ENCODE measurements at regions not wholly inside any gene's neighbourhood (a gene's known extent, or its start where the extent isn't known, plus 50 kb on each side); places are given as distances from the start of the nearest gene placed in this dataset.

GRCh38 chr3:67863869-67864268 lies 209.5 kb upstream of the SUCLG2 start:
- no peaks in the 10 kb centered on the region for H3K36me3 ChIP-seq
- TF ChIP-seq Cebpa-rat (IDR thresholded peaks at IDR 0.05) = no peak
- no peaks in the 10 kb centered on the region for H3K27me3 ChIP-seq
- H3K4me3 ChIP-seq = no peak overlapping the region
- no peak overlapping the region for H3K4me2 ChIP-seq
- H3K9me3 ChIP-seq (replicated peaks in 1 of 11) = peaks cover 0 to 30% (median 21%) of the 10 kb centered on the region in 11 experiments; a peak in 19 of 22 replicates
- no peak overlapping the region for H3K27ac ChIP-seq
- no peak overlapping the region for H3K9ac ChIP-seq
- H4K20me1 ChIP-seq = no peaks in the 10 kb centered on the region
- H3K4me1 ChIP-seq = peaks cover 3 to 8% (median 6%) of the 10 kb centered on the region in 10 experiments; a peak in 18 of 20 replicates

DNA sequence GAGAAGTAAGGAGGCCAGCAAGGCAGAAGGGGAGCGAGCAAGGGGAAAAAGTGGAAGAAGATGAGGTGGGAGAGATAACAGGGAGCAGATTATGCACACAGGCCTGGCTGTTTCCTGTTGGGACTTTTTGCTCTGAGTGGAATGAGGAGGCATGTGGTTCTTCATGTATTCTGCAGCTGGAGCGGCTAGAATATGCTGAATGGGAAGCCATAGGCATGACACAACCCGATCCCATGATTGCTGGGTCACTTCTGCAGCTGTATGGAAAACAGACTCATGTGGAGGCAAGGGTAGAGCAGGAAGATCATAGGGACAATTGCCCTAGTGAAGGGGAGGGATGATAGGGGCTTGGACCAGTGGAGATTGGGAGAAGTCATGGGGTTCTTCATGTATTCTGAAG lies 206.0 kb upstream of the SUCLG2 start:
- Histone ChIP-seq H3K36me3 (no peaks in the 10 kb centered on the region), H3K4me1 (peaks cover 13 to 23% (median 18%) of the 10 kb centered on the region in 10 experiments), H3K9ac (no peak overlapping the region), H3K9me3 (replicated peaks in 1 of 11) (peaks cover 0 to 21% (median 9%) of the 10 kb centered on the region in 11 experiments; a peak in 17 of 22 replicates), H3K4me2 (no peak overlapping the region), H3K27me3 (no peaks in the 10 kb centered on the region), H3K27ac (0 out of 22 replicates have a peak overlapping the region, but pooled peaks of 1 of the 11 experiments have one; percentile 19), H3K4me3 (no peak overlapping the region), H4K20me1 (no peaks in the 10 kb centered on the region)
- no peak for TF ChIP-seq Cebpa-rat (IDR thresholded peaks at IDR 0.05)

DNA sequence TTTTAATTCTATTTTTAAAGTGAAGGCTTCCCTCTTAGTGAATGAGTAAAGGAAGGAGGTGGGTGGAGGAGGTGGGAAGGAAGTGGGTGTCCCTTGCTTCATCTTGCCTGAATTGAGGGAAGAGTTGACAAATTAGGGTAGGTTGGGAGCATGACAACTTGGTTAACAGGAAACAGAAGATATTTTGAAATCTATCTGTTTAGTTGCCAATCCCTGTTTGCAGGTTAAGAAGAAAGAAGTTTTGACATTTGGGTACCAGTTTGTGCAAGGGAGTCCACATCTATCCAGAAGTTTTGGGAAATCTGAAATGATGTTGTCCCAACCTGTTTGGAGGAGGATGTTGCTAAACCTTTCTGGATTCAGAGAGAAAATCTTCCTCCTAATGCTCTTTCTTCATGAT lies 204.1 kb upstream of the SUCLG2 start:
- TF ChIP-seq Cebpa-rat (IDR thresholded peaks at IDR 0.05) = peak in 7 of 11 experiments; percentile 21 to 77 (median 61); a peak in 8 of 22 replicates
- no peaks in the 10 kb centered on the region for H3K27me3 ChIP-seq

DNA sequence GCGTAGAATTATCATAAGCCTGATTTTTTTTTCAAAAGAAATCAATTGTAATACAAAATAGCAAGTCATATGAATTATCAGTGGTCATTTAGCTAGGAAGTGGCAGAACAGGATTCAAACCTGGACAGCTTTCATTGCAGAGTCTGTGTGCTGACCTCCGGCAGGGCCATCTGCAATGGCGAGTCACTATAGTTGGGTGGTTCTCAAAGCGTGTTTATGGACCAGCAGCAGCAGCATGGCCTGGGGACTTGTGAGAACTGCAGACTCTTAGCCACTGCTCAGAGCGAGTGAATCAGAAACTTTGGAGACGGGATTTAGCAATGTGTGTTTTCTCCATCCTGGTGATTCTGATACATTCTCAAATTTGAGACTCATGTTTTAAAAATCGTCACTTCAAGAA lies 202.3 kb upstream of the SUCLG2 start:
- no peaks in the 10 kb centered on the region for H4K20me1 ChIP-seq
- no peak overlapping the region for H3K9ac ChIP-seq
- H3K27me3 ChIP-seq = no peaks in the 10 kb centered on the region
- peaks cover 13 to 23% (median 18%) of the 10 kb centered on the region in 10 experiments for H3K4me1 ChIP-seq
- TF ChIP-seq Cebpa-rat (IDR thresholded peaks at IDR 0.05) = no peak
- H3K4me2 ChIP-seq = no peak overlapping the region
- no peak overlapping the region for H3K4me3 ChIP-seq
- H3K9me3 ChIP-seq (replicated peaks in 1 of 11) = peaks cover 0 to 31% (median 12%) of the 10 kb centered on the region in 11 experiments; a peak in 17 of 22 replicates
- no peak overlapping the region for H3K27ac ChIP-seq
- H3K36me3 ChIP-seq = no peaks in the 10 kb centered on the region

More for the DNA sequence above, 204.1 kb upstream of the SUCLG2 start:
- Histone ChIP-seq H3K4me3 (no peak overlapping the region), H4K20me1 (no peaks in the 10 kb centered on the region), H3K27ac (peak overlapping the region in 9 of 11 experiments; percentile 32 to 71 (median 64); a peak in 17 of 22 replicates), H3K4me1 (peaks cover 13 to 23% (median 18%) of the 10 kb centered on the region in 10 experiments), H3K36me3 (no peaks in the 10 kb centered on the region), H3K4me2 (peak overlapping the region; percentile 14 to 64 (median 57)), H3K9me3 (replicated peaks in 1 of 11) (peaks cover 0 to 21% (median 9%) of the 10 kb centered on the region in 11 experiments; a peak in 16 of 22 replicates), H3K9ac (no peak overlapping the region)

- no peak overlapping the region for H3K4me3 ChIP-seq
- no peaks in the 10 kb centered on the region for H3K27me3 ChIP-seq
- H3K4me1 ChIP-seq = peaks cover 13 to 22% (median 18%) of the 10 kb centered on the region in 10 experiments
- no peak overlapping the region for H3K27ac ChIP-seq
- H3K9me3 ChIP-seq (replicated peaks in 1 of 11) = peaks cover 0 to 23% (median 11%) of the 10 kb centered on the region in 11 experiments; a peak in 17 of 22 replicates
- H3K36me3 ChIP-seq = no peaks in the 10 kb centered on the region
- H3K9ac ChIP-seq = no peak overlapping the region
- H4K20me1 ChIP-seq = no peaks in the 10 kb centered on the region
- TF ChIP-seq Cebpa-rat (IDR thresholded peaks at IDR 0.05) = no peak
- H3K4me2 ChIP-seq = no peak overlapping the region
Observed at GRCh38 chr3:67854663-67855062, 200.3 kb upstream of the SUCLG2 start.

DNA sequence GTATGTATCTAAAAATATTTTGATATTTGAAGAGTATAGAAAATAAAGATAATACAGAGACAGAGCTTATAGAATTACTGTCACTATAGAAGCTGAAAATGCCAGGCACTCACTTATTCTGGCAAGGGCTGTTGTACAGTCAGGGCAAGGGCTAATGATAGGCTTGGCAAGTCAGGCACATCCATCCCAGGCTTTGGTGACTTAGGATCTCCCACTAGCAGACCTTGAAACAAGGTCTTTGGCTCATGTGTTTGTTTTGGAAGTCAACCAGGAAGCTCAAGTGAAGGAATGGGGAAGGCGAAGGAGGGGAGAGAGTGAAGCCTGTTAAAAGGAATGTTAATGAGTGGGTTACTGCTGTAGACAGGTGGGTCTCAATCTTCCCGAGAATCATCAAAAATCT lies 199.1 kb upstream of the SUCLG2 start:
- Histone ChIP-seq H3K9ac (no peak overlapping the region), H3K9me3 (replicated peaks in 1 of 11) (peaks cover 0 to 14% (median 0%) of the 10 kb centered on the region in 11 experiments; a peak in 6 of 22 replicates), H3K27ac (no peak overlapping the region), H3K4me1 (peaks cover 6 to 11% (median 9%) of the 10 kb centered on the region in 10 experiments), H3K27me3 (no peaks in the 10 kb centered on the region), H3K4me2 (no peak overlapping the region), H3K36me3 (no peaks in the 10 kb centered on the region), H4K20me1 (no peaks in the 10 kb centered on the region), H3K4me3 (no peak overlapping the region)
- no peak for TF ChIP-seq Cebpa-rat (IDR thresholded peaks at IDR 0.05)

DNA sequence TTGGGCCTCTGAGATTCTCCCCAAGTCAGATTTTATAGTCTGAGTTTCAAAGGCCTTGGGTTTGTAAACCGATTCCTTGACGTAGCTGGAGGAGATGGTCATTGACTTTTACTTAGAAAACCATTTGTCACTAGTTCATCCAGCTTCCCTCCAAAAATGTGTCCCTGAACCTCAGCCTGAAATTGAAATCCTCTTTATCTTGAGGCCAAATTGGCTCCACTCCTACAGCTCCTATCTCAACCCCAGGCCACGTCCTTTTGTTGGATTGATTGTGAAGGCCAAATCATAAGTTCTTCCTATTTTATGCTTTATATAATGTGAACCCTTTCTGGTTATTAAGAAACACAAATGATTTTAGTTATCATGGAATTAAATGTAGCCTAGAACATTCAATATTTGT lies 193.9 kb upstream of the SUCLG2 start:
- H3K4me2 ChIP-seq = no peak overlapping the region
- H3K4me3 ChIP-seq = no peak overlapping the region
- H3K27me3 ChIP-seq = no peaks in the 10 kb centered on the region
- H3K9me3 ChIP-seq (replicated peaks in 1 of 11) = peaks cover 0 to 14% (median 0%) of the 10 kb centered on the region in 11 experiments; a peak in 4 of 22 replicates
- no peak for TF ChIP-seq Cebpa-rat (IDR thresholded peaks at IDR 0.05)
- H4K20me1 ChIP-seq = no peaks in the 10 kb centered on the region
- H3K36me3 ChIP-seq = no peaks in the 10 kb centered on the region
- no peak overlapping the region for H3K27ac ChIP-seq
- no peak overlapping the region for H3K9ac ChIP-seq
- H3K4me1 ChIP-seq = no peaks in the 10 kb centered on the region

DNA sequence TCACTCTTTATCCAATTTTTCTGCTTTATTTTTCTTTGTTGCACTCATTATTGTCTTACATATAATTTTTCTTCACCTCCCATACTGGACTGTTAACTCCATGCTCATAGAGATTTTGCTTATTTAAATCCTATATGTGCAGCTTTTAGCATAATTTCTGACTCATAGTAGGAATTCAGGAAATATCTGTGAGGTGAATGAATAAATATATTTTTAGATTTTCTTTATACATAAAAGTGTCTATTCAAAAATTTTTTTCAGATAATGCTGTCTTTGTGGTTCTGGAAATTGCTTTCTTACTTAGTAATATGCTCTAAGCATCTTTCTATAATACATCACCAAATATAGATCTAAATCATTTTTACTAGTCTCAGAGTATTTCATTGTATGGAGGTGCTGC lies 191.8 kb upstream of the SUCLG2 start:
- Histone ChIP-seq H3K9me3 (replicated peaks in 1 of 11) (no peaks in the 10 kb centered on the region), H3K4me2 (no peak overlapping the region), H3K27ac (no peak overlapping the region), H4K20me1 (no peaks in the 10 kb centered on the region), H3K4me1 (no peaks in the 10 kb centered on the region), H3K27me3 (no peaks in the 10 kb centered on the region), H3K4me3 (no peak overlapping the region), H3K36me3 (no peaks in the 10 kb centered on the region), H3K9ac (no peak overlapping the region)
- no peak for TF ChIP-seq Cebpa-rat (IDR thresholded peaks at IDR 0.05)

GRCh38 chr3:67832817-67833216 lies 178.4 kb upstream of the SUCLG2 start:
- H3K9ac ChIP-seq = no peak overlapping the region
- H3K4me1 ChIP-seq = no peaks in the 10 kb centered on the region
- H3K27me3 ChIP-seq = no peaks in the 10 kb centered on the region
- H3K4me3 ChIP-seq = no peak overlapping the region
- H3K4me2 ChIP-seq = no peak overlapping the region
- H3K27ac ChIP-seq = no peak overlapping the region
- TF ChIP-seq Cebpa-rat (IDR thresholded peaks at IDR 0.05) = no peak
- no peaks in the 10 kb centered on the region for H4K20me1 ChIP-seq
- H3K9me3 ChIP-seq (replicated peaks in 1 of 11) = peaks cover 32 to 60% (median 39%) of the 10 kb centered on the region in 11 experiments; a peak in 21 of 22 replicates
- H3K36me3 ChIP-seq = no peaks in the 10 kb centered on the region

DNA sequence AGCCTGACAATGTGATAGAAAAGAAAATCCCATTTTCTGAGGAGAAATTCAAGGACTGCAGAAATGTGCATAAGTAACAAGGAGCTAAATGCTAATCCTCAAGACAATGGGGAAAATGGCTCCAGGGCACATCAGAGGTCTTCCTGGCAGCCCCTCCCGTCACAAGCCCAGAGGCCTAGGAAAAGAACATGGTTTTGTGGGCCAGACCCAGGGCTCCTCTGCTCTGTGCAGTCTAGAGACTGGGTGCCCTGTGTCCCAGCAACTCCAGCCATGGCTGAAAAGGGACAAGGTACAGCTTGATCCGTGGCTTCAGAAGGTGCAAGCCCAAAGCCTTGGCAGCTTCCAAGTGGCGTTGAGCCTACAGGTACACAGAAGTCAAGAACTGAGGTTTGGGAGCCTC lies 176.8 kb upstream of the SUCLG2 start:
- Histone ChIP-seq H4K20me1 (no peaks in the 10 kb centered on the region), H3K4me3 (no peak overlapping the region), H3K9me3 (replicated peaks in 1 of 11) (peaks cover 32 to 56% (median 39%) of the 10 kb centered on the region in 11 experiments; a peak in 21 of 22 replicates), H3K9ac (no peak overlapping the region), H3K4me2 (no peak overlapping the region), H3K27ac (no peak overlapping the region), H3K4me1 (no peaks in the 10 kb centered on the region), H3K27me3 (no peaks in the 10 kb centered on the region), H3K36me3 (no peaks in the 10 kb centered on the region)
- TF ChIP-seq Cebpa-rat (IDR thresholded peaks at IDR 0.05) = no peak
